Body of pancreas (tissue), 4 donors: ENCODE measurements at regions not wholly inside any gene's neighbourhood (a gene's known extent, or its start where the extent isn't known, plus 50 kb on each side); places are given as distances from the start of the nearest gene placed in this dataset.

Experiments
- CTCF ChIP-seq, 7 experiments: fragments of 450-650 bp in 4 of 7; fragments of 200-600 bp in 3 of 7; sonication (generic) in 3 of 7; IDR thresholded peaks; one replicate each; pipeline ENCODE4 v1.5.1; 2016 to 2019; ENCODE audit warnings: antibody characterized with exemption in 7 of 7
- POLR2A ChIP-seq, 3 donors: fragments of 450-650 bp; IDR thresholded peaks; one replicate each; pipeline ENCODE4 v1.6.1; 2016; ENCODE audit warnings: antibody characterized with exemption in 3 of 3, mild to moderate bottlenecking in 2 of 3

- TF ChIP-seq CTCF (IDR thresholded peaks at IDR 0.05) (no peak), POLR2A (IDR thresholded peaks at IDR 0.05) (no peak)
Measured at GRCh38 chr9:13957089-13957488, 356.9 kb downstream of the NFIB start.
